ENCODE measurements at regions not wholly inside any gene's neighbourhood (a gene's known extent, or its start where the extent isn't known, plus 50 kb on each side); places are given as distances from the start of the nearest gene placed in this dataset.
"Not testable (repeated sequence)": the region's sequence is repeated elsewhere in the genome, so short reads cannot be mapped to it uniquely, and the experiment has no call there.

DNA sequence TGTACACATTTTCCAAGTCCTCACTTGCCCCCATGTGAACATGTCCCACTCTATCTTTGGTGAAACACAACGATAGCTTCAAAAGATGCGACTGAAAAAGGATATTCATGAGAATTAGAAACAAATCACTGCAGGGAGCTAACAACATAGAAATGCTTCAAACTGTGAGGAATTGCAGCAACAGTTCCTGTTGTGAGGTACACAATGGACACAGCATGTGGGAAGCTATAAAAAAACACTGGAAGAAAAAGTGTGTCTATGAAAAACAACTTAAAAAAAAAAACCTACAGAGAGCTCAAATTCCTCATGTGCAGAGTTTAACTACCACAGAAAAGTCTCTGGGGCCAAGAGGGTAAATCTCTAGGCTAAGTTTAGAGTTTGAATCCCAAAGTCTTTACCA lies 51.6 kb upstream of the BLTP1 start:
- DNase-seq (ENCODE audit: low read depth, low spot score), result no peak
- no peak overlapping the region for H3K4me3 ChIP-seq (ENCODE audit: low read length)
- peaks cover 5% of the 10 kb centered on the region; the same call in 1 of the 2 replicates for H3K27me3 ChIP-seq (ENCODE audit: control insufficient read depth, insufficient read depth, low read length)
- peaks cover 3% of the 10 kb centered on the region for H3K4me1 ChIP-seq (ENCODE audit: control insufficient read depth, insufficient read depth, low read length)
- no CpG with 5 or more reads among the region's 2 CpGs for WGBS (ENCODE audit: insufficient coverage, insufficient read length)
- H3K27ac ChIP-seq (ENCODE audit: low read length), result no peak overlapping the region
- H3K9me3 ChIP-seq (ENCODE audit: control insufficient read depth, insufficient read depth, low read length), result no peaks in the 10 kb centered on the region
- no peaks in the 10 kb centered on the region for H3K36me3 ChIP-seq (ENCODE audit: control insufficient read depth, insufficient read depth, low read length)

DNA sequence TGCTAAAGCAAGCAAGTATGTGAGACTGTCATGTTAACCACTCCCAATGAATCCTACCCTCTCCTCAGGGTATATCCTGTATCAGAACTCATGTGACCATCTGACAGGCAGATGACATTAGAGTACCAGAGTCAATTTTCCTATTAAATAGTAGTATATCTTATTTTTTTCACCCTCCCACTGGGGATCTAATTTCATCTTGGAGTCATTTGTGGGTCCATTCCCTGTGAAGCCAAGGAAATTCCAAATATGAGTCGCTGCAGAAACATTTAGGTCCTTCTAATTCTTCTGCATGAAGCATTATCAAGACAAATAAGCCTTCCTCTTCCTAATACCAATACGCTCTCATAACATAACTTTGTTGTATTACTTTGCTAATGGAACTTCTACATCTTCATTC lies 52.2 kb upstream of the BLTP1 start:
- H3K36me3 ChIP-seq (ENCODE audit: control insufficient read depth, insufficient read depth, low read length), result no peaks in the 10 kb centered on the region
- 100% methylated on average over 1 of the region's 2 CpGs for WGBS (ENCODE audit: insufficient coverage, insufficient read length)
- DNase-seq (ENCODE audit: low read depth, low spot score), result no peak
- peaks cover 3% of the 10 kb centered on the region for H3K4me1 ChIP-seq (ENCODE audit: control insufficient read depth, insufficient read depth, low read length)
- H3K4me3 ChIP-seq (ENCODE audit: low read length), result no peak overlapping the region
- no peak overlapping the region for H3K27ac ChIP-seq (ENCODE audit: low read length)
- H3K27me3 ChIP-seq (ENCODE audit: control insufficient read depth, insufficient read depth, low read length), result peaks cover 5% of the 10 kb centered on the region; the same call in 1 of the 2 replicates
- no peaks in the 10 kb centered on the region for H3K9me3 ChIP-seq (ENCODE audit: control insufficient read depth, insufficient read depth, low read length)

GRCh38 chr4:122091836-122092405 lies 60.2 kb upstream of the BLTP1 start:
- no CpG with 5 or more reads among the region's 1 CpG for whole genome bisulfite sequencing (ENCODE audit: insufficient coverage, insufficient read length)
- H3K27me3 ChIP-seq (ENCODE audit: control insufficient read depth, insufficient read depth, low read length), result no peaks in the 10 kb centered on the region
- H3K4me1 ChIP-seq (ENCODE audit: control insufficient read depth, insufficient read depth, low read length), result no peaks in the 10 kb centered on the region
- H3K4me3 ChIP-seq (ENCODE audit: low read length), result no peak overlapping the region
- H3K27ac ChIP-seq (ENCODE audit: low read length), result no peak overlapping the region
- H3K36me3 ChIP-seq (ENCODE audit: control insufficient read depth, insufficient read depth, low read length), result no peaks in the 10 kb centered on the region
- DNase-seq (ENCODE audit: low read depth, low spot score), result no peak
- no peaks in the 10 kb centered on the region for H3K9me3 ChIP-seq (ENCODE audit: control insufficient read depth, insufficient read depth, low read length)

DNA sequence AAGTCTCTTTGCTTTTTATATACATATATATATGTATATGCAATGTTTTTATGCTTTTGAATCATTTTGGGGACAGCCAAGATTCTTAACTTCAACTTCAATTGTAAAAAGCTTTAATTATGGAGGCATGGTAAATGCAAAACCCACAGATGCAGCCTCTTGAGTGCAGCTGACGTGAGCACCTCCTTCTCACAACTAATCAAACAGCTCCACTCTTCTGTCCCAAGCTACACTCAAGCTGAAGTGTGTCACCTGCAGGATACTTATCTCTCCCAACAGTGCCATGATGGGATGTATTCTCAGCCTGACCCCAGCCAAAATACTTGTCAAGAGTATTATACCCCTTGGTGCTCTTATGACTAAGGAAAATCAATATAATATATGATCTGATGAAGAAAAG lies 60.7 kb upstream of the BLTP1 start:
- no peaks in the 10 kb centered on the region for H3K27me3 ChIP-seq (ENCODE audit: control insufficient read depth, insufficient read depth, low read length)
- H3K4me3 ChIP-seq (ENCODE audit: low read length), result no peak overlapping the region
- no peak for DNase-seq (ENCODE audit: low read depth, low spot score)
- no peaks in the 10 kb centered on the region for H3K4me1 ChIP-seq (ENCODE audit: control insufficient read depth, insufficient read depth, low read length)
- no peaks in the 10 kb centered on the region for H3K9me3 ChIP-seq (ENCODE audit: control insufficient read depth, insufficient read depth, low read length)
- no peak overlapping the region for H3K27ac ChIP-seq (ENCODE audit: low read length)
- no peaks in the 10 kb centered on the region for H3K36me3 ChIP-seq (ENCODE audit: control insufficient read depth, insufficient read depth, low read length)
- WGBS (ENCODE audit: insufficient coverage, insufficient read length), result no CpG with 5 or more reads among the region's 1 CpG

GRCh38 chr4:122090989-122091388 lies 61.1 kb upstream of the BLTP1 start:
- Histone ChIP-seq H3K27ac (ENCODE audit: low read length) (no peak overlapping the region), H3K27me3 (ENCODE audit: control insufficient read depth, insufficient read depth, low read length) (no peaks in the 10 kb centered on the region), H3K4me3 (ENCODE audit: low read length) (no peak overlapping the region), H3K4me1 (ENCODE audit: control insufficient read depth, insufficient read depth, low read length) (no peaks in the 10 kb centered on the region), H3K36me3 (ENCODE audit: control insufficient read depth, insufficient read depth, low read length) (no peaks in the 10 kb centered on the region), H3K9me3 (ENCODE audit: control insufficient read depth, insufficient read depth, low read length) (no peaks in the 10 kb centered on the region)
- WGBS (ENCODE audit: insufficient coverage, insufficient read length), result no CpG with 5 or more reads among the region's 1 CpG
- DNase-seq (ENCODE audit: low read depth, low spot score), result no peak

- no peak for DNase-seq (ENCODE audit: low read depth, low spot score)
- Histone ChIP-seq H3K9me3 (ENCODE audit: control insufficient read depth, insufficient read depth, low read length) (no peaks in the 10 kb centered on the region), H3K4me1 (ENCODE audit: control insufficient read depth, insufficient read depth, low read length) (no peaks in the 10 kb centered on the region), H3K36me3 (ENCODE audit: control insufficient read depth, insufficient read depth, low read length) (no peaks in the 10 kb centered on the region), H3K27me3 (ENCODE audit: control insufficient read depth, insufficient read depth, low read length) (no peaks in the 10 kb centered on the region), H3K4me3 (ENCODE audit: low read length) (no peak overlapping the region), H3K27ac (ENCODE audit: low read length) (no peak overlapping the region)
- WGBS (ENCODE audit: insufficient coverage, insufficient read length), result no CpG with 5 or more reads among the region's 4 CpGs
Observed at GRCh38 chr4:122086338-122087065, 65.6 kb upstream of the BLTP1 start.

DNA sequence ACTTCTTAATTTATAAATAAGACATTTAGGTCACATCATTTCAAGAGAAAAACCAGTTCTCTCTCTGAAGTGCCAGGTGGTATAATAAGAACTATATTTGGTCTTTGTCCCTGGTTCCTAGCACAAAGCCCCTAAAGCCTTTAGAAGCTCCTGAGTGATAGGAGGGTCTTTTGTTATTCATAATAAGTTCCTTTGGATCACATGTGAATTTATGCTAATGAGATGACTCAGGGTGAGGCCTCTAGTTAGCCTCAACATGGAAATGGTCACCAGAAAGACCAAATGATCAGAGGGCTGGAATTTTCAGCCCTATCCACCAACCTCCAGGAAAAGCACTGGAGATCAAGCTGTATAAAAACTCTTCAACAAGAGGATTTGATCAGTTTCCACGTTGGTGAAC lies 68.1 kb upstream of the BLTP1 start:
- H3K4me3 ChIP-seq (ENCODE audit: low read length), result no peak overlapping the region
- H3K4me1 ChIP-seq (ENCODE audit: control insufficient read depth, insufficient read depth, low read length), result no peaks in the 10 kb centered on the region
- H3K36me3 ChIP-seq (ENCODE audit: control insufficient read depth, insufficient read depth, low read length), result no peaks in the 10 kb centered on the region
- H3K9me3 ChIP-seq (ENCODE audit: control insufficient read depth, insufficient read depth, low read length), result no peaks in the 10 kb centered on the region
- no peak for DNase-seq (ENCODE audit: low read depth, low spot score)
- no peak overlapping the region for H3K27ac ChIP-seq (ENCODE audit: low read length)
- H3K27me3 ChIP-seq (ENCODE audit: control insufficient read depth, insufficient read depth, low read length), result no peaks in the 10 kb centered on the region
- WGBS (ENCODE audit: insufficient coverage, insufficient read length), result no CpG with 5 or more reads among the region's 1 CpG

GRCh38 chr4:122083351-122083750 lies 68.8 kb upstream of the BLTP1 start:
- DNase-seq (ENCODE audit: low read depth, low spot score), result no peak
- H3K36me3 ChIP-seq (ENCODE audit: control insufficient read depth, insufficient read depth, low read length), result no peaks in the 10 kb centered on the region
- H3K27ac ChIP-seq (ENCODE audit: low read length), result no peak overlapping the region
- H3K9me3 ChIP-seq (ENCODE audit: control insufficient read depth, insufficient read depth, low read length), result no peaks in the 10 kb centered on the region
- no peak overlapping the region for H3K4me3 ChIP-seq (ENCODE audit: low read length)
- H3K27me3 ChIP-seq (ENCODE audit: control insufficient read depth, insufficient read depth, low read length), result no peaks in the 10 kb centered on the region
- H3K4me1 ChIP-seq (ENCODE audit: control insufficient read depth, insufficient read depth, low read length), result no peaks in the 10 kb centered on the region
- no CpG with 5 or more reads among the region's 1 CpG for WGBS (ENCODE audit: insufficient coverage, insufficient read length)

DNA sequence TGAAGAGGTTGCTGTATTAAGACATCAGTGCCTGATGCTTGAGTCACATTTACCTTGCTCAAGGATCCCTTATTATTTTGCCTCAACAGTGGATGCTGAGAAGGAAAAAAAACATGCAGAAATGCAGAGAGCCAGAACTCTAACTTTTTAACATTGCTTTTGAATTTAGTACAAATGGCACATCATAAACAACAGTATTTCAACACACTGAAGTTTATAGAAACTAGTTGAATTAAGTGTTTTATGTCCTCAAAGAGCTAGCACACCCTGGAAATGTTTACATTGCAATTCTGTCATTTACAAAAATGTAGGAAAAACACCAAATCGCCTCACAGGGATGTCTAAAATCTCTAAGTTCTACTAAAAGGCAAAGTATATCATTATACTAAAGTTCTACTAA lies 69.5 kb upstream of the BLTP1 start:
- no peaks in the 10 kb centered on the region for H3K4me1 ChIP-seq (ENCODE audit: control insufficient read depth, insufficient read depth, low read length)
- DNase-seq (ENCODE audit: low read depth, low spot score), result no peak
- no peaks in the 10 kb centered on the region for H3K36me3 ChIP-seq (ENCODE audit: control insufficient read depth, insufficient read depth, low read length)
- H3K27me3 ChIP-seq (ENCODE audit: control insufficient read depth, insufficient read depth, low read length), result no peaks in the 10 kb centered on the region
- H3K9me3 ChIP-seq (ENCODE audit: control insufficient read depth, insufficient read depth, low read length), result no peaks in the 10 kb centered on the region
- H3K4me3 ChIP-seq (ENCODE audit: low read length), result no peak overlapping the region
- no peak overlapping the region for H3K27ac ChIP-seq (ENCODE audit: low read length)
- no CpG with 5 or more reads among the region's 1 CpG for WGBS (ENCODE audit: insufficient coverage, insufficient read length)

GRCh38 chr4:122077653-122078052 lies 74.5 kb upstream of the BLTP1 start:
- no CpG with 5 or more reads among the region's 6 CpGs for WGBS (ENCODE audit: insufficient coverage, insufficient read length)
- H3K27me3 ChIP-seq (ENCODE audit: control insufficient read depth, insufficient read depth, low read length); H3K9me3 ChIP-seq (ENCODE audit: control insufficient read depth, insufficient read depth, low read length); H3K27ac ChIP-seq (ENCODE audit: low read length); DNase-seq (ENCODE audit: low read depth, low spot score); H3K36me3 ChIP-seq (ENCODE audit: control insufficient read depth, insufficient read depth, low read length); H3K4me1 ChIP-seq (ENCODE audit: control insufficient read depth, insufficient read depth, low read length); H3K4me3 ChIP-seq (ENCODE audit: low read length): not testable (repeated sequence)

DNA sequence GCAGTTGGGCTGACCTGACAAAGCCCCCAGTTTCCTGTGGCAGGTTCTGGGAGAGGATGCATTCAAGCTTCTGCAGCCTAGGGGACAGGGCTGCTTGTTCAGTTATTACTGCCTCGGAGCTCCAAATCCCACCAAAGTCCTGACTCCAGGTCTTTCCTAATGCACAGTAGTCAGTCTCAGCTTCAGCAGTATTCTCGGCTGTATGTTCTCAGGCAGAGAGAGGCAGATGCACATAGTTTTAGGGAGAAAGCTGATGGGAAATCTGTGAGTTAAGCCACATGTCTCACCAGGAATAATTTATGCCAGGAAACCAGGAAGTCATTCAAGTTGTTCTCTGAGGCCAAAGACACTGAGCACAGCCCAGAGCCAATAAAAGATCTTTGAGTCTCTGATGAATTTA lies 75.3 kb upstream of the BLTP1 start:
- not testable (repeated sequence) for H3K4me1 ChIP-seq (ENCODE audit: control insufficient read depth, insufficient read depth, low read length); H3K27ac ChIP-seq (ENCODE audit: low read length); H3K36me3 ChIP-seq (ENCODE audit: control insufficient read depth, insufficient read depth, low read length); DNase-seq (ENCODE audit: low read depth, low spot score); H3K9me3 ChIP-seq (ENCODE audit: control insufficient read depth, insufficient read depth, low read length); H3K4me3 ChIP-seq (ENCODE audit: low read length); H3K27me3 ChIP-seq (ENCODE audit: control insufficient read depth, insufficient read depth, low read length)
- WGBS (ENCODE audit: insufficient coverage, insufficient read length), result no CpG with 5 or more reads among the region's 2 CpGs

Data from iPS DF 6.9 (cell line).